Tongue (tissue), 1 donor: ENCODE measurements at regions not wholly inside any gene's neighbourhood (a gene's known extent, or its start where the extent isn't known, plus 50 kb on each side); places are given as distances from the start of the nearest gene placed in this dataset.
"Not testable (repeated sequence)": the region's sequence is repeated elsewhere in the genome, so short reads cannot be mapped to it uniquely, and the experiment has no call there.

Source experiments
- DNase-seq: peaks from one replicate; pipeline ENCODE4 v3.0.0-alpha.2; 2015

- DNase-seq = peak; percentile 32
Observed at GRCh38 chr6:164066335-164066734, 651.8 kb downstream of the QKI start.

GRCh38 chr6:164063346-164063745 is 648.8 kb downstream of the QKI start:
- DNase-seq = no peak

GRCh38 chr6:164062872-164063271 is 648.4 kb downstream of the QKI start:
- no peak for DNase-seq

GRCh38 chr6:164057876-164058275 is 643.4 kb downstream of the QKI start:
- DNase-seq = no peak

GRCh38 chr6:164051427-164051826 is 636.9 kb downstream of the QKI start:
- DNase-seq = no peak

- no peak for DNase-seq
Observed at GRCh38 chr6:164049517-164049988, 635.0 kb downstream of the QKI start.

GRCh38 chr6:164048840-164049516 is 634.5 kb downstream of the QKI start:
- DNase-seq = no peak

GRCh38 chr6:164045082-164045481 is 630.6 kb downstream of the QKI start:
- DNase-seq = no peak

- not testable (repeated sequence) for DNase-seq
Observed at GRCh38 chr6:164043656-164044055, 629.1 kb downstream of the QKI start.

GRCh38 chr6:164042212-164042611 is 627.7 kb downstream of the QKI start:
- DNase-seq = no peak

GRCh38 chr6:164040994-164041393 is 626.5 kb downstream of the QKI start:
- no peak for DNase-seq

GRCh38 chr6:164039954-164040375 is 625.4 kb downstream of the QKI start:
- DNase-seq = no peak

- DNase-seq = no peak
Observed at GRCh38 chr6:164037171-164037870, 622.8 kb downstream of the QKI start.

GRCh38 chr6:164035900-164036485 is 621.5 kb downstream of the QKI start:
- DNase-seq = no peak

GRCh38 chr6:164034602-164035140 is 620.2 kb downstream of the QKI start:
- DNase-seq = no peak

- DNase-seq = no peak
Observed at GRCh38 chr6:164025180-164025579, 610.7 kb downstream of the QKI start.

- DNase-seq = no peak
Observed at GRCh38 chr6:164023535-164023934, 609.0 kb downstream of the QKI start.

GRCh38 chr6:164022632-164023031 is 608.1 kb downstream of the QKI start:
- DNase-seq = peak; percentile 34

- DNase-seq = peak; percentile 42
Observed at GRCh38 chr6:164021589-164022250, 607.2 kb downstream of the QKI start.

GRCh38 chr6:164020142-164020541 is 605.6 kb downstream of the QKI start:
- DNase-seq = no peak

GRCh38 chr6:164018133-164018532 is 603.6 kb downstream of the QKI start:
- no peak for DNase-seq

- no peak for DNase-seq
Observed at GRCh38 chr6:164016056-164016455, 601.5 kb downstream of the QKI start.

GRCh38 chr6:164015088-164015484 is 600.6 kb downstream of the QKI start:
- DNase-seq = no peak
